ENCODE measurements at regions not wholly inside any gene's neighbourhood (a gene's known extent, or its start where the extent isn't known, plus 50 kb on each side); places are given as distances from the start of the nearest gene placed in this dataset.

DNA sequence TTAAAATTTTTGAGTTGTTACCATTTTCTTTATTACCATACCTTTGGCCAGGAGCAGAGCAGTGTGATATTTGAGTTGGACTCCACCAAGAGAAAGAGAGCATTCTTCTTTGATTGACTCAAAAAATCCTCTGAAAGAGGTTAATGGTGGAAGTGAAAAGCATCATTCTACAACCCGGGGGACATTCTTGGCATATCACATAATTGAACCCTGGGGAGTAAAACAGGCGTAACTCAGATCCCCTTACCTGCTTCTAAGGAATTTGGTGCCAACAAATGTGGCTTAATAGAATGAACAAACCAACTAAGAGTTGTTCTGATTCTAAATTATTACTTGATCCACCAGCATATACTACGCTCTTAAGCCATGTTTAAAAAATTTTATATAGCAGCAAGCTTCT is 351.1 kb upstream of the DEPDC1 start:
- no peak for TF ChIP-seq EZH2 (optimal IDR thresholded peaks at IDR 0.05; ENCODE audit: low read depth, low read length)
- TF ChIP-seq, protein P1, sequence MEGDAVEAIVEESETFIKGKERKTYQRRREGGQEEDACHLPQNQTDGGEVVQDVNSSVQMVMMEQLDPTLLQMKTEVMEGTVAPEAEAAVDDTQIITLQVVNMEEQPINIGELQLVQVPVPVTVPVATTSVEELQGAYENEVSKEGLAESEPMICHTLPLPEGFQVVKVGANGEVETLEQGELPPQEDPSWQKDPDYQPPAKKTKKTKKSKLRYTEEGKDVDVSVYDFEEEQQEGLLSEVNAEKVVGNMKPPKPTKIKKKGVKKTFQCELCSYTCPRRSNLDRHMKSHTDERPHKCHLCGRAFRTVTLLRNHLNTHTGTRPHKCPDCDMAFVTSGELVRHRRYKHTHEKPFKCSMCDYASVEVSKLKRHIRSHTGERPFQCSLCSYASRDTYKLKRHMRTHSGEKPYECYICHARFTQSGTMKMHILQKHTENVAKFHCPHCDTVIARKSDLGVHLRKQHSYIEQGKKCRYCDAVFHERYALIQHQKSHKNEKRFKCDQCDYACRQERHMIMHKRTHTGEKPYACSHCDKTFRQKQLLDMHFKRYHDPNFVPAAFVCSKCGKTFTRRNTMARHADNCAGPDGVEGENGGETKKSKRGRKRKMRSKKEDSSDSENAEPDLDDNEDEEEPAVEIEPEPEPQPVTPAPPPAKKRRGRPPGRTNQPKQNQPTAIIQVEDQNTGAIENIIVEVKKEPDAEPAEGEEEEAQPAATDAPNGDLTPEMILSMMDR (IDR thresholded peaks at IDR 0.05; ENCODE audit: low read length) = no peak

All from MM.1S (cell line).